ENCODE measurements at regions not wholly inside any gene's neighbourhood (a gene's known extent, or its start where the extent isn't known, plus 50 kb on each side); places are given as distances from the start of the nearest gene placed in this dataset.

DNA sequence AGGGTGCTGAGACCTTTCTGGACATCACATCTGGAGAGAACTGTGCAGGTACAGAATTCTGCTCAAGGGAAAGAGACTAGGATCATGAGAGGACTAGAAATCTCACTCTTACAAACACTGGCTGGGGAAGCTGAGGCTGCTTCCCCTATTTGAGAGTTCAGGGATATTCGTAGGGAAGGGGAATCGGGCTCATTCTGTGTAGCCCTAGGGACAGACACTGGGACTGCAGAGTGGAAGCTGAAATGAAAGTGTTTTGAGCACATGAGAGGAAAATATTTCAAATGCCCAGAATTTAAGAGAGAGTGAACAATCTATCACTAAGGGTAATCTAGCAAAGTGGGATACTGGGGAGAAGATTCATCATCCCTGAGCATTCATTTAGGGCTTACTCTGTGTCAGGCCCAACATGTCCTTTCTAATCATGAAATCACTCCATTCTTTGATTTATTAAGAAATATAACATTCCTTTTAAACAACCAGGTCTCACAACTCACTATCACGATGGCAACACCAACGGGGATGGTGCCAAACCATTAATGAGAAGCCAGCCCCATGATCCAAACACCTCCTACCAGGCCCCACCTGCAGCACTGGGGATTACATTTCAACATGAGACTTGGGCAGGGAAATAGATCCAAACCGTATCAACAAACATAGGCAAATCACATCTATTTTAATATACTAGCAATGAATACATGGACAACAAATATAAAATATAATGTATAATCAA, 63.0 kb downstream of the CPN2 start:
- no peaks in the 10 kb centered on the region for H3K36me3 ChIP-seq (ENCODE audit: control insufficient read depth in 2 of 3, insufficient read depth in 3 of 3, low read length in 3 of 3)
- no peak overlapping the region for H3K4me3 ChIP-seq (ENCODE audit: low read length in 3 of 3)
- intact Hi-C loops (cut with DNase I) = no loop called here
- H3K9ac ChIP-seq (ENCODE audit: low read length in 3 of 3) = no peak overlapping the region
- FAIRE-seq (no peak), DNase-seq (no peak)
- H3K9me3 ChIP-seq (ENCODE audit: control insufficient read depth in 2 of 3, insufficient read depth in 1 of 3, low read length in 3 of 3) = no peaks in the 10 kb centered on the region
- H3K27me3 ChIP-seq (ENCODE audit: control insufficient read depth, insufficient read depth, low read length) = no peaks in the 10 kb centered on the region
- TF ChIP-seq, protein P1, sequence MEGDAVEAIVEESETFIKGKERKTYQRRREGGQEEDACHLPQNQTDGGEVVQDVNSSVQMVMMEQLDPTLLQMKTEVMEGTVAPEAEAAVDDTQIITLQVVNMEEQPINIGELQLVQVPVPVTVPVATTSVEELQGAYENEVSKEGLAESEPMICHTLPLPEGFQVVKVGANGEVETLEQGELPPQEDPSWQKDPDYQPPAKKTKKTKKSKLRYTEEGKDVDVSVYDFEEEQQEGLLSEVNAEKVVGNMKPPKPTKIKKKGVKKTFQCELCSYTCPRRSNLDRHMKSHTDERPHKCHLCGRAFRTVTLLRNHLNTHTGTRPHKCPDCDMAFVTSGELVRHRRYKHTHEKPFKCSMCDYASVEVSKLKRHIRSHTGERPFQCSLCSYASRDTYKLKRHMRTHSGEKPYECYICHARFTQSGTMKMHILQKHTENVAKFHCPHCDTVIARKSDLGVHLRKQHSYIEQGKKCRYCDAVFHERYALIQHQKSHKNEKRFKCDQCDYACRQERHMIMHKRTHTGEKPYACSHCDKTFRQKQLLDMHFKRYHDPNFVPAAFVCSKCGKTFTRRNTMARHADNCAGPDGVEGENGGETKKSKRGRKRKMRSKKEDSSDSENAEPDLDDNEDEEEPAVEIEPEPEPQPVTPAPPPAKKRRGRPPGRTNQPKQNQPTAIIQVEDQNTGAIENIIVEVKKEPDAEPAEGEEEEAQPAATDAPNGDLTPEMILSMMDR (IDR thresholded peaks at IDR 0.05; ENCODE audit: borderline replicate concordance, extremely low read depth, insufficient read depth) = no peak
- H3K4me1 ChIP-seq (ENCODE audit: control insufficient read depth in 2 of 3, insufficient read depth in 2 of 3, low read depth in 1 of 3, low read length in 3 of 3) = no peaks in the 10 kb centered on the region
- no peak overlapping the region for H3K27ac ChIP-seq (ENCODE audit: low read depth in 2 of 2, low read length in 2 of 2)

Data from kidney (tissue), 13 donors.